ENCODE measurements at regions not wholly inside any gene's neighbourhood (a gene's known extent, or its start where the extent isn't known, plus 50 kb on each side); places are given as distances from the start of the nearest gene placed in this dataset.
"Not testable (repeated sequence)": the region's sequence is repeated elsewhere in the genome, so short reads cannot be mapped to it uniquely, and the experiment has no call there.

DNA sequence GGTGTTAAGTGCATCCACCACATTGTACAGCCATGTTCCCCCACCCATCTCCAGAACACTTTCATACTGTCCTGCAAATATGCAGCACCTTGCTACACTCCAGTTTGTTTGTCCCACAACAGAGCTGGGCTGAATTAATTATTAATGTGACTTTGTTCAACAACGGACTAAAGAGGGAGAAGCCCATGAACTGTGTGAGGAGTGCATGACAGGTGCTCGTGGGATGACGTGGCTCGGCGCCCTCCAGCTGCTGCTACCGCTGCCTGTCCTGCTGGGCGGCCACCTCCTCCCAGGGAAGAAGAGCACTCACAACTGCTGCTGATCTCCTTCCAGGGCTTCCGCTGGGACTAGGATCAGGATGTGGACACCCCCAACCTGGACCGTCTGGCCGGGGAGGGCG, 111.2 kb upstream of the DEFB108B start:
- DNase-seq (ENCODE audit: low read depth) = not testable (repeated sequence)

DNA sequence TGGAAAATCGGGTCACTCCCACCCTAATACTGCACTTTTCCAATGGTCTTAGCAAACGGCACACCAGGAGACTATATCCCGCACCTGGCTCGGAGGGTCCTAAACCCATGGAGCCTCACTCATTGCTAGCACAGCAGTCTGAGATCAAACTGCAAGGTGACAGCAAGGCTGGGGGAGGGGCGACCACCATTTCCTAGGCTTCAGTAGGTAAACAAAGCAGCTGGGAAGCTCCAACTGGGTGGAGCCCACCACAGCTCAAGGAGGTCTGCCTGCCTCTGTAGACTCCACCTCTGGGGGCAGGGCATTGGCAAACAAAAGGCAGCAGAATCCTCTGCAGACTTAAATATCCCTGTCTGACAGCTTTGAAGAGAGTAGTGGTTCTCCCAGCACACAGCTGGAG, 109.0 kb upstream of the DEFB108B start:
- DNase-seq (ENCODE audit: low read depth) = not testable (repeated sequence)

DNA sequence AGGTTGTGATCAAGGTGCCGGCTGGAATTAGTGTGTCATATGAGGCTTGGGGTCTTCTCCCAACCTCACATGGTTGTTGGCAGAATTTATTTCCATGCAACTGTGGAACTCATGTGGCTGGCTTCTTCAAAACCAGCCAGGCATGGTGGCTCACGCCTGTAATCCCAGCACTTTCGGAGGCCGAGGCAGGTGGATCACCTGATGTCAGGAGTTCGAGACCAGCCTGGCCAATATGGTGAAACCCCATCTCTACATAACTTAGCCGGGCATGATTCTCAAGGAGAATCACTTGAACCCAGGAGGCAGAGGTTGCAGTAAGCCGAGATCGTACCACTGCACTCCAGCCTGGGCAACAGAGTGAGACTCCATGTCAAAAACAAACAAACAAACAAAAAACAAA, 102.3 kb upstream of the DEFB108B start:
- DNase-seq (ENCODE audit: low read depth) = not testable (repeated sequence)

DNA sequence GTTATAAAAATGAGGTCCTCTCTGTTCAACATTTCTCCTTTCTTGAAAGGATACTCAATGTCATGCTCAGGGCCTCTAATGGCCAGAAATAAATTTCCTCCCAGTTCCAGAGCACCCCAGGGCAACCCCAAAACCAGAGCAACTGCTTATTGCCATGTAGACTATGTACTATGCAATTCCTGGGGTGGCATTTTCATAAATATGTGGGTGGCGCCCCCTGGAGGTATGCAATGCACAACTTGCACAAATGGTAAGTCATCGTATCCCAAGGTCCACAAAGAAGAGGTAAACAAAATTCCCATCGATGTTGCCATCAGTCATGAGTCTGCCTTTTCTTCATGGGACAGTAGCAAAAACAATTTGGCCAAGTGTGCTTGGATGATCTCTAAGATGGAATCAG, 98.6 kb upstream of the DEFB108B start:
- DNase-seq (ENCODE audit: low read depth) = not testable (repeated sequence)

DNA sequence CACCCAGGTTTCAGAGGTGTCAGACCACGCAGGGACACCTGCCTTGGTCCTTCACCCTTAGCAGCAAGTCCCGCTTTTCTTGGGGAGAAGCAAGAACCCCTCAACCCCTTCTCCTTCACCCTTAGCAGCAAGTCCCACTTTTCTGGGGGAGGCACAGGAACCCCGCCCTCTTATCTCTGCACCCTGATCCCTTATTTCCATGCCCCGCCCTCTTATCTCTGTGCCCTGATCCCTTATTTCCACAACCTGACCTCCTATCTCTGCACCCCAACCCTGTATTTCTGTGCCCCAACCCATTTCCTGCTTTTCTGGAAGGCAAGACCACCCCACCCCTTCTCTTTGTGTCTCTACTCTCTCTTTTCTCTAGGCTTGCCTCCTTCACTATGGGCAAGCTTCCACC, 94.7 kb upstream of the DEFB108B start:
- not testable (repeated sequence) for DNase-seq (ENCODE audit: low read depth)

DNA sequence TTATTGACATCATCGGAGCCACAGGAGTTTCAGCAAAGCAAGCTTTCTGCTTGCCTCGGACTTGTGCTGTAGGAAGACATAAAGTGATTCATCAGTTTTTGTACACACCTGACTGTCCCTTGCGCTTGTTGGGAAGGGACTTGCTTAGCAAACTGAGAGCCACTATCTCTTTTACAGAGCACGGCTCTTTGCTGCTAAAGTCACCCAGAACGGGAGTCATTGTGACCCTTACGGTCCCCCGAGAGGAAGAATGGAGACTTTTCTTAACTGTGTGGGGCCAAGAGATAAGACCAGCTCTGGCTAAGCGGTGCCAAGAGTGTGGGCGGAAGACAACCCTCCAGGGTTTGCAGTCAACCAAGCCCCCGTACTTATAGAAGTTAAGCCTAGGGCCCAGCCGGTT, 89.6 kb upstream of the DEFB108B start:
- not testable (repeated sequence) for DNase-seq (ENCODE audit: low read depth)

DNA sequence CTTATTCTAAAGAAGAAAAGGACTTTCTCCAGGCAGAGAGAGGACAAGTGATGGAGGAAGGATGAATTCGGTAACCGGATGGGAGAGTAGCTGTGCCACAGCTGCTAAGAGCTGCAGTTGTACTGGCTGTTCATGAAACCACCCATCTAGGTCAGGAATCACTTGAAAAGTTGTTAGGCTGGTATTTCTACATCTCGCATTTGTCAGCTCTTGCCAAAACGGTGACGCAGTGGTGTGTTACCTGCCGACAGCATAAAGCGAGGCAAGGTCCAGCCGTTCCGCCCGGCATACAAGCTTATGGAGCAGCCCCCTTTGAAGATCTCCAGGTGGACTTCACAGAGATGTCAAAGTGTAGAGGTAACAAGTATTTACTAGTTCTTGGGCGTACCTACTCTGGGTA, 87.3 kb upstream of the DEFB108B start:
- DNase-seq (ENCODE audit: low read depth) = not testable (repeated sequence)

DNA sequence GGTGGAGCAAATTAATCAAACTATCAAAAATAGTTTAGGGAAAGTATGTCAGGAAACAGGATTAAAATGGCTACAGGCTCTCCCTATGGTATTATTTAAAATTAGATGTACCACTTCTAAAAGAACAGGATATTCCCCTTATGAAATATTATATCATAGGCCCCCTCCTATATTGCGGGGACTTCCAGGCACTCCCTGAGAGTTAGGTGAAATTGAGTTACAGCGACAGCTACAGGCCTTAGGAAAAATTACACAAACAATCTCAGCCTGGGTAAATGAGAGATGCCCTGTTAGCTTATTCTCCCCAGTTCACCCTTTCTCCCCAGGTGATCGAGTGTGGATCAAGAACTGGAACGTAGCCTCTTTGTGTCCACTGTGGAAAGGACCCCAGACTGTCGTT, 86.7 kb upstream of the DEFB108B start:
- DNase-seq (ENCODE audit: low read depth) = not testable (repeated sequence)

DNA sequence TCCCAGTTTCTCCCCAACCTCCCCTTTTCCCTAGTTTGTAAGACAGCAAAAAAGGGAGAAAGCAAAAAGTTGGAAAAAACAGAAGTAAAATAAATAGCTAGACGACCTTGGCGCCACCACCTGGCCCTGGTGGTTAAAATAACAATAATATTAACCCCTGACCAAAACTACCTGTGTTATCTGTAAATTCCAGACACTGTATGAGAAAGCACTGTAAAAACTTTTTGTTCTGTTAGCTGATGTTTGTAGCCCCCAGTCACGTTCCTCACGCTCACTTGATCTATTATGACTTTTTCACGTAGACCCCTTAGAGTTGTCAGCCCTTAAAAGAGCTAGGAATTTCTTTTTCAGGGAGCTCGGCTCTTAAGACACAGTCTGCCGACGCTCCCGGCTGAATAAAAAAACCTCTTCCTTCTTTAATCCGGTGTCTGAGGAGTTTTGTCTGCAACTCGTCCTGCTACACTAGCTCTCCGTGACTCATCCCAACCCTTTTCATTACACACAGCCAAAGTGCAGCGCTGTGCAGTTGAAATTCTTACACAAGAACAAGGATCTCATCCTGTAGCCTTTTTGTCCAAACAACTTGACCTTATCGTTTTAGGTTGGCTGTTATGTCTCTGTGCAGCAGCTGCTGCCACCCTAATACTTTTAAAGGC, 83.9 kb upstream of the DEFB108B start:
- not testable (repeated sequence) for DNase-seq (ENCODE audit: low read depth)

DNA sequence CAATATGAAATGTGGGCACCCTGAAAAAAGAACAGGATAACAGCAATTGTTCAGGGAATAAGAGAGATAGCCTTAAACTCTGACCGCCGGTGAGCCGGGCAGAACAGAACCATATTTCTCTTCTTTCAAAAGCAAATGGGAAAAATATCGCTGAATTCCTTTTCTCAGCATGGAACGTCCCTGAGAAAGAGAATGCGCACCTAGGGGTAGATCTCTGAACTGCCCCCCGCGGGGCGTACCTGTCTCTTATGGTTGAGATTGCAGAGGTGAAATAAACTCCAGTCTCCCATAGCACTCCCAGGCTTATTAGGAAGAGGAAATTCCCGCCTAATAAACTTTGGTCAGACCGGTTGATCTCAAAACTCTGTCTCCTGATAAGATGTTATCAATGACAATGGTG, 82.1 kb upstream of the DEFB108B start:
- not testable (repeated sequence) for DNase-seq (ENCODE audit: low read depth)

DNA sequence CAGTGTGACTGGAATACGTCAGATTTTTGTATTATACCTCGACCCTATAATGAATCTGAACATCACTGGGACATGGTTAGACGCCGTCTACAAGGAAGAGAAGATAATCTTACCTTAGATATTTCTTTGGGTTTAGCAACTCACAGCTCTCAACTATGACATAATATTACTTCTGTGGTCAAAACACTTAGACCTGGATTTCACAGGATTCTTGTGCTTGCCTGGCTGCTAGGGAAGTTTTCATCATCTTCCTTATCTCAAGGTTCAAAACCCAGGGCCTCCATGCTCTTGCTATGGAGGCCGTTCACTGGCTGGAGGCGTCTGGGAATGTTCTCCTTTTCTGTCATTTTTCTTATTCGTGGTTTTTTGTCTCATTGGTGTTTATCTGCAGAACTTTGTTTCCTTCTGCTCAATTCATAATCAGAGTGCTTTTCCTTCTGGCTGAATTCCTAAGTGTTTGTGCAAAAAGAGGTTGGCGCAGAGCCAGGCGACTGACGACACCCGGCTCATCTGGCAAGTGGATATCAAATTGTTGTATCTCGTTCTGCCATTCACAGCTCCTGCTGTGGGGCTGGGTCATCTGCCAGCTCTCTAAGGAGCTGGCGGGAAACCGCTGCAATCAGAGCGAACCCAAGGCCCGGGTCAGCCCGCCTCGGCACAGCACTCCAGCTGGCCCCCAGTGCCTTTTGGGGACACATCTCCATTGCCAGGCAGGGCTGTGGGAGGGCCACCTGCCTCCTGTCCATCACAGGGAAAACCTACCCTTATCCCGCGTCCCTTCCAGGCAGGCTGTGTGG, 68.1 kb upstream of the DEFB108B start:
- not testable (repeated sequence) for DNase-seq (ENCODE audit: low read depth)

DNA sequence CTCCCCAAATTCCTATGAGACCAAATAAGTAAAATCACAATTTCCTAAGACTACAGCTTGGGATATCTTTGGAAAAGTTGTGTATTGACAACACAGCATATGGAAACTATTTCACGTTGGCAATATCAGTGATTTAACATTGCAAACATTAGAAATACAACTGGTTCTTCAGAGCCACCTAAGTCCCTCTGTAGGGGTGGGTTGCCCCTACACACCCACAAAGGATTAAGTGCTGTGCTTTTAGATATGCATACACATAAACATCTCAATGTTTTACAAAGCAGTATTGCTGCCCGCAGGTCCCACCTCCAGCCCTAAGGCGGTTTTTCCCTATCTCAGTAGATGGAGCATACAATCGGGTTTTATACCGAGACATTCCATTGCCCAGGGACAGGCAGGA, 66.0 kb upstream of the DEFB108B start:
- DNase-seq (ENCODE audit: low read depth) = not testable (repeated sequence)

DNA sequence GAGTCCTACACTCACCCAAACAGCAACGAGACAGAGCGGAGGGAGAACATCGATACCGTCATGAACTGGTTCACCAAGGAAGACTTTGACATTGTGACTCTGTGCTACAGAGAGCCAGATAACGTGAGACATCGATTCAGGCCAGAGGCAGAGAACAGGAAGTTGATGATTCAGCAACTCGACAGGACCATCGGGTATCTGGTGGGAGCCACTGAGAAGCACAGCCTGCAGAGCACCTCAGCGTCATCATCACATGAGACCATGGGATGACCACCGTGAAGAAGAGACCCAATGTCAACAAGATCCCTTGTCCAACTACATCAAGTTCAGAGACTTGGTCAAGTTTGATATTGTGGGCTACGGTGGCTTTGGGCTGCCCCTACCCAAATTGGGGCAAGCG, 60.8 kb upstream of the DEFB108B start:
- not testable (repeated sequence) for DNase-seq (ENCODE audit: low read depth)

DNA sequence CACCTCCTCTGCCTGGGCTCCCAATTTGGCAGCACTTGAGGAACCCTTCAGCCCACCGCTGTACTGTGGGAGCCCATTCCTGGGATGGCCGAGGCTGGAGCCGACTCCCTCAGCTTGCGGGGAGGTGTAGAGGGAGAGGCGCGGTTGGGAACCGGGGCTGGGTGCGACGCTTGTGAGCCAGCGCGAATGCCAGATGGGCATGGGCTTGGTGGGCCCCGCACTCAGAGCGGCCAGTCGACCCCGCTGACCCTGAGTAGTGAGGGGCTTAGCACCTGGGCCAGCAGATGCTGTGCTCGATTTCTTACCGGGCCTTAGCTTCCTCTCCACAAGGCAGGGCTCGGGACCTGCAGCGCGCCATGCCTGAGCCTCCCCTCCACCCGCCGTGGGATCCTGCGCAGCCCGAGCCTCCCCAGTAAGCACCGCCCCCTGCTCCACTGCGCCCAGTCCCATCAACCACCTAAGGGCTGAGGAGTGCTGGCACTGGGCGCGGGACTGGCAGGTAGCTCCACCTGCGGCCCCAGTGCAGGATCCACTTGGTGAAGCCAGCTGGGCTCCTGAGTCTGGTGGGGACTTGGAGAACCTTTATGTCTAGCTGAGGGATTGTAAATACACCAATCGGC, 58.3 kb upstream of the DEFB108B start:
- DNase-seq (ENCODE audit: low read depth) = no peak

DNA sequence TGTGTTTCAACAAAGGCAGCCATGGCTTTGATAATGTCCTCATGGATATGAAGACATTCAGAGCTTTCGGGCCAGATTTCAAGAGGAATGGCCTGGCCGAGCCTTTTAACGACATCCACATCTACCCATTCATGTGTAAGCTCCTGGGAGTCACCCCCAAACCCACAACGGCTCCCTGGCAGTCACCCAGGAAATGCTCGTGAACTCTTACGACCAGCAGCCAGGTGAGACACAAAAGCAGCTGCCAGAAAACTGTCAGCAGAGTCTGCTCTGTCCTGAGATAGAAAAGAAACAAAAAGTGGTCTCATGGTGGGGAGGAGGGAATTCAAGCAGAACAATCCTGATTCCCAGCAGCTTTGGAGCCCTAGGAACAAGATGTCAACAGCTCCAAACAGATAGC, 52.9 kb upstream of the DEFB108B start:
- DNase-seq (ENCODE audit: low read depth) = not testable (repeated sequence)

DNA sequence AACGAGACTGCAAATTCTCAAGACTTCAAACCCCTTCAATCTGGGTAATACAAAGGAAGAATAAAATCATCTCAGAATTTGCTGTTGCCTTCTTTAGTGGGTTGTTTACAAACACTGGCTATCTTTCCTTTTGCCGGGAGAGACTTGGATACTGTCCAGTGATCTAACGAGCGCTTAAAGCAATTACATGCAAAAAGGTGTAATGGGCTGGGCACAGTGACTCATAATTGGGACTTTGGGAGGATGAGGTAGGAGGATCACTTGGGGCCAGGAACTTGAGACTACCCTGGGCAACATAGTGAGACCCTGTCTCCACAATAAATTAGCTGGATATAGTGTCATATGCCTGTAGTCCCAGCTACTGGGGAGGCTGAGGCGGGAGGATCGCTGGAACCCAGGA, 52.2 kb upstream of the DEFB108B start:
- not testable (repeated sequence) for DNase-seq (ENCODE audit: low read depth)

DNA sequence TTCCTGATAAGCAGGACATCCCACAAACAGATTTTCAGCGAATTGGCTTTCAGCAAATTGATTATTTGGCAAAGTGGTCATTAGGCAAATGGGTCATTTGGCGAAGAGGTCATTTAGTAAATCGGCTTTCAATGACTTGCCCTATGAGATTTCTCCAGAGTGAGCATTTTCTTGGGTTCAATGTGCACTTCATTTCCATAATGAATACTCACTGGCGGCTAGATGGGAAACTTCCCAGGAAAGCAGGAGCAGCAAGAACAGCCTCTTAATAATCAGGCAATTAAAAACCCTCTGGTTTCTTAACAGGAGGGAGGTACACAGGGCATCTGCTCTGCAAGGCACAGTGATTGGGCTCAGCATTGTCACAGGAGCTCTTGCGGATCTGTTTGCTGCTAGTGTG, 51.5 kb upstream of the DEFB108B start:
- DNase-seq (ENCODE audit: low read depth) = not testable (repeated sequence)

DNA sequence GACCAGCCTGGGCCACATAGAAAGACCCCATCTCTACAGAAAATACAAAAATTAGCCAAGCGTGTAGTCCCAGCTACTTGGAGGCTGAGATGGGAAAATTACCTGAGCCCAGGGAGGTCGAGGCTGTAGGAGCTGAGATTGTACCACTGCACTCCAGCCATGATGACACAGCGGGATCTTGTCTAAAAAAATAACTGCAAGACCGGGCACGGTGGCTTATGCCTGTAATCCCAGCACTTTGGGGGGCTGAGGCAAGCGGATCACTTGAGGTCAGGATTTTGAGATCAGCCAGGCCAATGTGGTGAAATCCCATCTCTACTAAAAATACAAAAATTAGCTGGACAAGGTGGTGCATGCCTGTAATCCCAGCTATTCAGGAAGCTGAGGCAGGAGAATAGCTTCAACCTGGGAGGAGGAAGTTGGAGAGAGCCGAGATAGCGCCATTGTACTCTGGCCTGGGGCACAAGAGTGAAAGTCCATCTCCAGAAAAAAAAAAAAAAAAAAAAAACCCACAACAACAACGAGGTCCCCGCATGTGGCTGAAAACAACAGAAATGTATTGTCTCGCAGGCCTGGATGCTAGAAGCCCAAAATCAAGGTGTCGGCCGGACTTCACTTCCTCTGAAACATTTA, 50.7 kb upstream of the DEFB108B start:
- DNase-seq (ENCODE audit: low read depth) = not testable (repeated sequence)

DNA sequence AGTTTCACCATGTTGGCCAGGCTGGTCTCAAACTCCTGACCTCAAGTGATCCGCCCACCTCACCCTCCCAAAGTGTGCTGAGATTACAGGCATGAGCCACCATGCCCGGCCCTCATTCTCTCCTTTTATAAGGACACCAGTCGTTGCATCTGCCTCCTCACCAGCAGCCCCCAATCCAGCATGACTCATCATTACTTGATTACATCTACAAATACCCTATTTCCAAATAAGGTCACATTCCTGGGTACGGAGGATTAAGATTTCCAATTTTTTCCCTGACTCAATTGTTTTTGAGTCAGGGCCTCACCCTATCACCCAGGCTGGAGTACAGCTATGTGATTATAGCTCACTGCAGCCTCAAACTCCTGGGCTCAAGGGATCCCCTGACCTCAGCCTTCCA, 49.8 kb upstream of the DEFB108B start:
- DNase-seq (ENCODE audit: low read depth) = peak; percentile 17
